ENCODE measurements at regions not wholly inside any gene's neighbourhood (a gene's known extent, or its start where the extent isn't known, plus 50 kb on each side); places are given as distances from the start of the nearest gene placed in this dataset.

DNA sequence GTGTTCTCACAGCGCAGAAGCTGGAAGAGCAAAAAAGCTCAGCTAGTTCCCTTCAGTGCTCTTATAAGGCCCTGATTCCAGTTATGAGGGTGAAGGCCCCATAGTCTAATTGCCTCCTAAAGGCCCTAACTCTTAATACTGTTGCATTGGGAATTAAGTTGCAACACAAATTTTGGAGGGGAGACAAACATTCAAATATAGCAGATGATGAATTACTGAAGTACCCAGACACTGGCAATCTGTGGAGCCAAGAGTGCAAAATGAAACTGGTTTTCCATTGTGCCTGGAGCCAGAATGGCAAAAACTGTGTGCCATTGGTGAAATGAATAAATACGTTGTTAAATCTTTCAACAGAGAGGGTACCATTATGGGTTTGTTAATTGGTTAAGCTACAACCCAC is 356.0 kb downstream of the PPARGC1A start:
- Histone ChIP-seq H3K27me3 (ENCODE audit: insufficient read depth, low read length, poor library complexity) (no peaks in the 10 kb centered on the region), H3K27ac (ENCODE audit: low read length) (no peak overlapping the region), H3K9ac (ENCODE audit: low read depth, low read length) (no peak overlapping the region), H4K20me1 (ENCODE audit: insufficient read depth, low read length) (no peaks in the 10 kb centered on the region), H3K4me3 (ENCODE audit: low read depth in 1 of 2, low read length in 2 of 2) (no peak overlapping the region), H3K36me3 (ENCODE audit: insufficient read depth, low read length) (no peaks in the 10 kb centered on the region), H2AFZ (ENCODE audit: low read depth, low read length) (no peak overlapping the region), H3K4me2 (ENCODE audit: insufficient read depth, low read length) (no peak overlapping the region), H3K4me1 (ENCODE audit: insufficient read depth, low read length) (no peaks in the 10 kb centered on the region), H3K79me2 (ENCODE audit: insufficient read depth, low read length) (no peaks in the 10 kb centered on the region), H3K9me3 (ENCODE audit: insufficient read depth, low read length, severe bottlenecking) (no peaks in the 10 kb centered on the region)
- ATAC-seq (ENCODE audit: insufficient read depth, low read depth), result no peak
- no peak for DNase-seq
- TF ChIP-seq EZH2 (IDR thresholded peaks at IDR 0.05; ENCODE audit: borderline replicate concordance, low read depth, low read length, severe bottlenecking), result no peak
- TF ChIP-seq, protein P1, sequence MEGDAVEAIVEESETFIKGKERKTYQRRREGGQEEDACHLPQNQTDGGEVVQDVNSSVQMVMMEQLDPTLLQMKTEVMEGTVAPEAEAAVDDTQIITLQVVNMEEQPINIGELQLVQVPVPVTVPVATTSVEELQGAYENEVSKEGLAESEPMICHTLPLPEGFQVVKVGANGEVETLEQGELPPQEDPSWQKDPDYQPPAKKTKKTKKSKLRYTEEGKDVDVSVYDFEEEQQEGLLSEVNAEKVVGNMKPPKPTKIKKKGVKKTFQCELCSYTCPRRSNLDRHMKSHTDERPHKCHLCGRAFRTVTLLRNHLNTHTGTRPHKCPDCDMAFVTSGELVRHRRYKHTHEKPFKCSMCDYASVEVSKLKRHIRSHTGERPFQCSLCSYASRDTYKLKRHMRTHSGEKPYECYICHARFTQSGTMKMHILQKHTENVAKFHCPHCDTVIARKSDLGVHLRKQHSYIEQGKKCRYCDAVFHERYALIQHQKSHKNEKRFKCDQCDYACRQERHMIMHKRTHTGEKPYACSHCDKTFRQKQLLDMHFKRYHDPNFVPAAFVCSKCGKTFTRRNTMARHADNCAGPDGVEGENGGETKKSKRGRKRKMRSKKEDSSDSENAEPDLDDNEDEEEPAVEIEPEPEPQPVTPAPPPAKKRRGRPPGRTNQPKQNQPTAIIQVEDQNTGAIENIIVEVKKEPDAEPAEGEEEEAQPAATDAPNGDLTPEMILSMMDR (IDR thresholded peaks at IDR 0.05; ENCODE audit: borderline replicate concordance, extremely low read depth, low read length, poor library complexity, severe bottlenecking), result no peak

DNA sequence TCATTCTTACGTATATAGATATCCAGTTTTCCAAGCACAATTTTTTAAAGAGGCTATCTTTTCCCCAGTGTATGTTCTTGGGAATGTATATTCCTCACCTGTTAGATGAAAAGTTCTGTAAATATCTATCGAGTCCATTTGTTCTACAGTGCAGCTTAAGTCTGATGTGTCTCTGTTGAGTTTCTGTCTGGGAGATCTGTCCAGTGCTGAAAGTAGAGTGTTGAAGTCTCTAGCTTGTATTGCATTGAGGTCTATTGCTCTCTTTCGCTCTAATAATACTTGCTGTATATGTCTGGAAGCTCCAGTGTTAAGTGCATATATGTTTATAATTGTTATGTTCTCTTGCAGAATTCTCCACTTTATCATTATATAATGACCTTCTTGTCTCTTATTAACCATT is 373.1 kb downstream of the PPARGC1A start:
- DNase-seq (no peak), ATAC-seq (ENCODE audit: insufficient read depth, low read depth) (no peak)
- Histone ChIP-seq H3K4me1 (ENCODE audit: insufficient read depth, low read length) (no peaks in the 10 kb centered on the region), H3K9ac (ENCODE audit: low read depth, low read length) (no peak overlapping the region), H3K9me3 (ENCODE audit: insufficient read depth, low read length, severe bottlenecking) (peaks cover 3% of the 10 kb centered on the region), H3K4me2 (ENCODE audit: insufficient read depth, low read length) (no peak overlapping the region), H3K79me2 (ENCODE audit: insufficient read depth, low read length) (no peaks in the 10 kb centered on the region), H4K20me1 (ENCODE audit: insufficient read depth, low read length) (no peaks in the 10 kb centered on the region), H2AFZ (ENCODE audit: low read depth, low read length) (no peak overlapping the region), H3K27me3 (ENCODE audit: insufficient read depth, low read length, poor library complexity) (no peaks in the 10 kb centered on the region), H3K36me3 (ENCODE audit: insufficient read depth, low read length) (no peaks in the 10 kb centered on the region), H3K4me3 (ENCODE audit: low read depth in 1 of 2, low read length in 2 of 2) (no peak overlapping the region), H3K27ac (ENCODE audit: low read length) (no peak overlapping the region)
- TF ChIP-seq, protein P1 (IDR thresholded peaks at IDR 0.05; ENCODE audit: borderline replicate concordance, extremely low read depth, low read length, poor library complexity, severe bottlenecking), result no peak
- TF ChIP-seq EZH2 (IDR thresholded peaks at IDR 0.05; ENCODE audit: borderline replicate concordance, low read depth, low read length, severe bottlenecking), result no peak

DNA sequence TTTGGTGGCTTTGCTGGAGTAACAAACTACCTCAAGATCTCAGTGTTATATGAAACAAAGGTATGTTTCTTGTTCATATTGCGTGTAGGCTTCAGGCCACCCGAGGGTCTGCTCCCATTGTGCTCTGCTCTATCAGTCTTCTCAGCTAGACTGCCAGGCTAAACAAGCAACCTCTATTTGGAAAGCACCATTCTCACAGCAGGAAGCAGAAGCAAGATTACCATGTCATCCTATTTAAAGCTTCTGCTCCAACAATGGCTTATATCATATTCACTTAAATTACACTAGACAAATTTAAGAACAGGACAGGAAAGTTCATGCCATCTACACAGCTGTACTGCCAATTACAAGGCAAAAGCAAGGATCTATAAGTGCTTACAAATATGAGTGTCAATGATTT is 385.8 kb downstream of the PPARGC1A start:
- H3K9me3 ChIP-seq (ENCODE audit: insufficient read depth, low read length, severe bottlenecking), result no peaks in the 10 kb centered on the region
- H3K4me3 ChIP-seq (ENCODE audit: low read depth in 1 of 2, low read length in 2 of 2), result no peak overlapping the region
- no peak overlapping the region for H3K27ac ChIP-seq (ENCODE audit: low read length)
- ATAC-seq (ENCODE audit: insufficient read depth, low read depth), result no peak
- H4K20me1 ChIP-seq (ENCODE audit: insufficient read depth, low read length), result no peaks in the 10 kb centered on the region
- no peak overlapping the region for H2AFZ ChIP-seq (ENCODE audit: low read depth, low read length)
- no peaks in the 10 kb centered on the region for H3K4me1 ChIP-seq (ENCODE audit: insufficient read depth, low read length)
- no peak overlapping the region for H3K4me2 ChIP-seq (ENCODE audit: insufficient read depth, low read length)
- no peaks in the 10 kb centered on the region for H3K27me3 ChIP-seq (ENCODE audit: insufficient read depth, low read length, poor library complexity)
- no peak overlapping the region for H3K9ac ChIP-seq (ENCODE audit: low read depth, low read length)
- TF ChIP-seq, protein P1 (IDR thresholded peaks at IDR 0.05; ENCODE audit: borderline replicate concordance, extremely low read depth, low read length, poor library complexity, severe bottlenecking), result no peak
- no peak for TF ChIP-seq EZH2 (IDR thresholded peaks at IDR 0.05; ENCODE audit: borderline replicate concordance, low read depth, low read length, severe bottlenecking)
- H3K36me3 ChIP-seq (ENCODE audit: insufficient read depth, low read length), result no peaks in the 10 kb centered on the region
- H3K79me2 ChIP-seq (ENCODE audit: insufficient read depth, low read length), result no peaks in the 10 kb centered on the region
- no peak for DNase-seq

DNA sequence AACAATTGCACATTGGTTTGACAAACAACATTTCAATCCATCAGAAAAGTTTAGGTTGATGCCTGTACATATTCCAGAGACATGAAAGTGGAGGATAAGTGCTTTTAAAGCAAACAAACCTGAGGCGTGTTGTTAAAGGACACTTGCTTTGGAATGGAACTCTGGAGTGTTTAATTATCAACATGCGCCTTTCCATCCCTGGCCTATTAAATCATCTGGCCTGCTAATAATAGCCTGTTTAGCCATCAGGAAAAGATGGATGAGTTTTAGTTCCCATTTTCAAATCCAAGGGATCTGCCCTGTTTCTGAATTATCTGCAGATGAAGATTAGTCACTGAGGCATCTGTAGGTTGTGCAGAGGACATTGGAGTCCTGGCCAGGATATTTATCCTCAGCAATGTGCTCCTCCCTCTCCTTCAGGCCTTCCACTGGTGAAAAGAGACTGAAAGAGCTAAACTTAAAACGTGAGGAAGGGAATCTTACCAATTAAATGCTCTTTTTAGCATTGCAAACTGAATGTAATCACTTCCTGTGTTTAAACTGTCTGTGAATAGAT is 388.9 kb downstream of the PPARGC1A start:
- Histone ChIP-seq H3K4me1 (ENCODE audit: insufficient read depth, low read length) (no peaks in the 10 kb centered on the region), H3K36me3 (ENCODE audit: insufficient read depth, low read length) (no peaks in the 10 kb centered on the region), H3K27ac (ENCODE audit: low read length) (no peak overlapping the region), H4K20me1 (ENCODE audit: insufficient read depth, low read length) (no peaks in the 10 kb centered on the region), H2AFZ (ENCODE audit: low read depth, low read length) (no peak overlapping the region), H3K9me3 (ENCODE audit: insufficient read depth, low read length, severe bottlenecking) (no peaks in the 10 kb centered on the region), H3K79me2 (ENCODE audit: insufficient read depth, low read length) (no peaks in the 10 kb centered on the region), H3K9ac (ENCODE audit: low read depth, low read length) (no peak overlapping the region), H3K4me3 (ENCODE audit: low read depth in 1 of 2, low read length in 2 of 2) (no peak overlapping the region), H3K4me2 (ENCODE audit: insufficient read depth, low read length) (no peak overlapping the region), H3K27me3 (ENCODE audit: insufficient read depth, low read length, poor library complexity) (no peaks in the 10 kb centered on the region)
- ATAC-seq (ENCODE audit: insufficient read depth, low read depth), result no peak
- DNase-seq, result no peak
- TF ChIP-seq EZH2 (IDR thresholded peaks at IDR 0.05; ENCODE audit: borderline replicate concordance, low read depth, low read length, severe bottlenecking), result no peak
- TF ChIP-seq, protein P1 (IDR thresholded peaks at IDR 0.05; ENCODE audit: borderline replicate concordance, extremely low read depth, low read length, poor library complexity, severe bottlenecking), result no peak

Measured in DND-41 (cell line).